ENCODE measurements at regions not wholly inside any gene's neighbourhood (a gene's known extent, or its start where the extent isn't known, plus 50 kb on each side); places are given as distances from the start of the nearest gene placed in this dataset.

- DNase-seq (ENCODE audit: low spot score), result no peak
Measured at GRCh38 chr3:69568951-69569350, 170.3 kb upstream of the MITF start.

DNA sequence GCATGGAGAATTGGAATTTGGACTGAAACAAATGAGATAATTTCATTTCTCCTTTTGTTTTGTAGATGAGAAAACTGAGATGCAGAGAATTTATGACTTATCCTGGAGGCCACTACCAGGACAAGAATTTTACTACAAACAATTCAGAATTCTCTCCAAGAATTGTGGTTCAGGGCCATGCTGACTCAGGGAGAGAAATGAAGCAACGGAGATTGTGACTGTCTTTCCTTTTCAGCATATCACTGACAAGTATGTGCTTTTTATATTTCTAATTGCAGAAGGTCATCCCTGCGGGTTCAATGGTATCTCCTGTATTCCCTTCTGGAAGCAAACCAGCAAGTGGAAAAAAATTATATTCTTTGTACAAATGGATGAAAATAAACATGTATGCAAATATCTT, 170.8 kb upstream of the MITF start:
- no peak for DNase-seq (ENCODE audit: low spot score)

DNA sequence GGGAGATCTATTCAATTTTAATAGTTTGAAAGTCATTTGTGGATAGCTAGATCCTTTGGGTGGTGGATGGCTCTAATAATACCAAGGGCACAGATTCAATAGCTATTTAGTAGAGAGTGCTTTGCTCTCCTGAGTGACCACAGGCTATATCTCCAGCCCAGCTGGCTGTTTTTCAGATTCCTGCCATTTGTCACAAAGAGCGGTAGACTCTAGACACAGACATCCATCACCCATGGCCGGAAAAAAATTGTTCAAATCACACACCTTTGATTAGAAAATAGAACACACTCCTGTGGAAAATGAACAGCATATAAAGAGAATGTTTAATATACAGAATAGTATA, 171.6 kb upstream of the MITF start:
- DNase-seq (ENCODE audit: low spot score), result no peak

DNA sequence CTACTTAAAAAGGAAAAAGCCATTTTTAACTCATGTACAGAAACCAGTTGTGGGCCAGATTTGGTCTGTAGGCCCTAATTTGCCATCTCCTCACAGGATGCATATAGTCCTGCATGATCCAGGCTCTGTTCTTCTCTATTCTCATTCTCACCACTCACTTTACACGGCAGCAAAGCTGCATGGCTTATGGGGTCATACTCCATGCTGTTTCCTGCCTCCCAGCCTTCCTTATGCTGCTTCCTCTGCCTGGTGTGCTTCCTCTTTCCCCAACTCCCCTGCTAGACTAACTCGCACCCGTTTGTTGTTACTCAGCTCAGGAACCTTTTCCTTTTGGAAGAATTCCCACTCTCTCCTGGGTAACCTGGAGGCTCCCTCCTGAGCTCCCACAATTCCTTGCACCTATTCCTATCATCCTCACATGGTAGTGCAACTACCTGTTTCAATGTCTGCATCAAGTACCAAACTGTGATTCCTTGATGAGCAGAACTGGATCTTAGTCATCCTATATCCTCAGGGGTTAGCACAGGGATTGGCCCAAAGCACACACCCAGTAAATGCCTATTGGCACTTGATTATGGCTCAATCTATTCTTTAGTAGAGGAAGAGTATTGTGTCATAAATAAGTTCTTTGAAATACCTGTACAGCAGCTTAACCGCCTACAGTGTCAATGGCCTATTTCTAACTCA, 172.1 kb upstream of the MITF start:
- no peak for DNase-seq (ENCODE audit: low spot score)

GRCh38 chr3:69566275-69566674, 173.0 kb upstream of the MITF start:
- DNase-seq (ENCODE audit: low spot score), result no peak

GRCh38 chr3:69565316-69565715, 173.9 kb upstream of the MITF start:
- no peak for DNase-seq (ENCODE audit: low spot score)

DNA sequence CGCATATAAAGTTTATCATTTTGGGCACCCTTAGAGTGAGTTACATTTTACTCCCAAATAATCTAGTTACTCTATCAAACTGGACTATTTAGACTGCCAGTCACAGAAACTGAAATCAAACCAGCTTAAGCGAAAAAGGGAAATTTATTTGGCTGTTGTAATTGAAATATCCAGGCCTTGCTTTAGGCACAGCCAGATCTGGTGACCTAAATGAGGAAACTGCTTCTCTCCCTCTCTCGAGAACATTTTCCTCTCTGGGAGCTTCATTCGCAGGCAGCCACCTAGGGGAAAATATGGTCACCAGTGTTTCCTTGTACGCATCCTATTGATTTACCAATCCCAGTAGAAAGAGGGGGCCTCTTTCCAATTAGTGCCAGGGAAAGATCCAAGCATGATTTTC, 175.3 kb upstream of the MITF start:
- DNase-seq (ENCODE audit: low spot score), result no peak

DNA sequence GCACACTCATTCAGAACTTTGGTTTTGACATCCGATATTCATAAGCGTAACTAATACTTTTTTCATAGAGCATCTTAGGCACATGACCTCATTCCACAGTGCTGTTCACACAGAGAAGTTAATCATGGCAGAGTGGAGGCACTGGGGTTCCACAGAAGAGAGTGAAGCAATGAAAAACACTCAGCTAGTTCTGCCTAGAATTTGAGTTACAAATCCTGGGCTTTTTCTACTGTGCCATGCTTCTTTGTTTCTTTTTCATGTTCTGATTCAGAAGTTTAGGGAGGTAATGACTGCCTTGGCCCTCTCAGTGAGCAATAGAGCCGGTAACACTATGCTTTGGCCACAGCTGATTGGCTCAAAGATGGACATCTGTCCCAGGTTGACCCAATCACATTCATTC, 176.1 kb upstream of the MITF start:
- no peak for DNase-seq (ENCODE audit: low spot score)

GRCh38 chr3:69562020-69562419, 176.1 kb upstream of the FRMD4B start:
- no peak for DNase-seq (ENCODE audit: low spot score)

- no peak for DNase-seq (ENCODE audit: low spot score)
Measured at GRCh38 chr3:69560818-69561217, 174.9 kb upstream of the FRMD4B start.

DNA sequence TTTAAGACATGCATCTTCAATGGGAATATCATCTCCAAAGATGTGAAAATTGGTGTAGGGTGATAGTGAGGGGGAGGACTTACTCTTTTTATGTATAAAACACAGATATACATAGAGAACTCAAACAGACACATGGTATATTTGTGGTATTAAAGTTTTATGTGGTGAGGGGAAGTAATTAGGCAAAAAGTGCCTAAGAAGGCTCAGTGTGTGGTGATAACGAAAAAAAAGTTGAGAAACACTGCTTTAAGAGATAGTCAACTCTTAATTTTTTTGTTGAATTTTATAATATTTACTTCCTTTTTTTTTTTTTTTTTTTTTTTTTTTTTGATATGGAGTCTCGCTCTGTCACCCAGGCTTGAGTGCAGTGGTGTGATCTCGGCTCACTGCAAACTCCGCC, 174.2 kb upstream of the FRMD4B start:
- DNase-seq (ENCODE audit: low spot score), result no peak

GRCh38 chr3:69558912-69559311, 173.0 kb upstream of the FRMD4B start:
- DNase-seq (ENCODE audit: low spot score), result no peak

DNA sequence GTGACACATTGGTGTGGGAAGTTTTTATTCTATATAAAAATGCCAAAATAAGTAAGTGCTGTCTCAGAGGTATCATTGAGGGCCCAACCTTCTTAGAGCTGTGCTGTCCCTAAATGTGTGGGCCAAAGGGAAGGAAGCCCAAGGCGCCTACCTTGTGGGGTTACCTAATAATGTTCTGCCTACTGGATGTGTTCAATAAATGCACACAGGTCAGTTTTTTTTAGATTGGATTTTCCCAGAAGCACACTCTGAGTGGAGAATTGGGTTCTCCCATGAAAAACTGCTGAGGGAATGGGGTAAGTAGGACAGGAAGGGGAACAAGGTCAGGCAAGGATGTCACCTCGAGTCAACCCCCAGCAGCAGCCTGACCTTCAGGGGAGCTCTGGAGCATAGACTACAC, 168.7 kb upstream of the FRMD4B start:
- no peak for DNase-seq (ENCODE audit: low spot score)

DNA sequence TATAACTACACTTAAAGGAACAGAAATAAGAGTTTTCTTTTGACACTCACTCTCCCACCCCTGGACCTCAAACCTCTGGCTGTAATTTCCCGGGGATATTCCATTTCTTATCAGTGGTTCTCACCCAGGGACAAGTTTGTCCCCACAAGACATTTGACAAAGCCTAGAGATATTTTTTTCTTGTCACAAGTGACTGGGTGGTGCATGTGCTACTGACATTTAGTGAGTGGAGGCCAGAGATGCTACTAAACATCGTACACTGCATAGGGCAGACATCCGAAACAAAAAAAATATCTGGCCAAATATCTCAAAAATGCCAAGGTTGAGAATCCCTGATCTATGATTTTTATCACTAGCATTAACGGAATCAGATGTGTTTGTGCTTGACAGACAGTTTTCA, 168.0 kb upstream of the FRMD4B start:
- no peak for DNase-seq (ENCODE audit: low spot score)

- no peak for DNase-seq (ENCODE audit: low spot score)
Measured at GRCh38 chr3:69547461-69547880, 161.6 kb upstream of the FRMD4B start.

DNA sequence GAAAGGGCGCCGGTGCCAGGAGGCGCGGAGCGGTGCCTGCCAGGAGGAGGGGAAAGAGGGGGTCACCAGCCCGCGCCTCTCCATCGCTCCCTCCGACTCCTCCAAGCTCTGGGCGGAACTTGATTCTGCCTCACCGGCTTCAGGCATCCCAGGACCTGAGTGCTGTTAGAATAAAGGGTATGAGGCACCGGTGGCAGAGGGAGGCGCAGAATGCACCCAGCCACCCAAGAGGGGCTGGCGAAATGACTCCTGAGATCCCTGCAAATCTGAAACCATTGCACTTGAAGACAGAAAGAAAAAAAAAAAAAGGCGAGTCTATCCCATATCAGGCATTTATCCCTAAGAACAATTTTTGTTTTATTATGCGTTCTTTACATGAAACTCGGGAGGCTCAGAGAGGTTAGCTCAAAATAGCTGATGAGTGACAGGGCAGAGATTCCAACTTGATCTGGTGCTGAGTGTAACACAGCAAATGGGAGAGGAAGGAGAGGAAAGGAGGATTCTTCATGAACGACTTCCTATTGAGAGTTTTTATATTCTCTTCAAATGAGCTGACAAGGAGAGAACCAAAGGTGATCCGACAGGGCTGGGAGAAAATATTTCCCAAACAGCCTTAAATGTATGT, 157.0 kb upstream of the FRMD4B start:
- no peak for DNase-seq (ENCODE audit: low spot score)

- DNase-seq (ENCODE audit: low spot score), result no peak
Measured at GRCh38 chr3:69542089-69542804, 156.4 kb upstream of the FRMD4B start.

DNA sequence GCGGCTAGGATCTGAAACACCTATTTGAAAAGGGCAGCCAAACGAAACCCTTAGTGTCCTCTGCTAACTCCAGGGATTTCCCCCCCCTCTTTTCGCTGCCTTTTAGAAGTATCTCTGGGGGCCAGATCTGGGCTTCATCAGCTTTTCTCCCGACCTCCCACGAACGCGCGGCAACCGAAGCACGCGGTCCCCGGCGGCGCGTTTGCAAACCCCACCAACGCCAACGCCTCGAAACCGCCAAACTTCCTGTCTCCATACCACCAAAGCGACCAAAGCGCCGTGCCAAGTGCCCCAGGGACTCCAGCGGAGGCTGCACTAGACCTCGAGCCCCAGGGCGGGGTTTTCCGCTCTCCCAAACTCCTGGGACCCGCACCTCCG, 155.8 kb upstream of the FRMD4B start:
- no peak for DNase-seq (ENCODE audit: low spot score)

DNA sequence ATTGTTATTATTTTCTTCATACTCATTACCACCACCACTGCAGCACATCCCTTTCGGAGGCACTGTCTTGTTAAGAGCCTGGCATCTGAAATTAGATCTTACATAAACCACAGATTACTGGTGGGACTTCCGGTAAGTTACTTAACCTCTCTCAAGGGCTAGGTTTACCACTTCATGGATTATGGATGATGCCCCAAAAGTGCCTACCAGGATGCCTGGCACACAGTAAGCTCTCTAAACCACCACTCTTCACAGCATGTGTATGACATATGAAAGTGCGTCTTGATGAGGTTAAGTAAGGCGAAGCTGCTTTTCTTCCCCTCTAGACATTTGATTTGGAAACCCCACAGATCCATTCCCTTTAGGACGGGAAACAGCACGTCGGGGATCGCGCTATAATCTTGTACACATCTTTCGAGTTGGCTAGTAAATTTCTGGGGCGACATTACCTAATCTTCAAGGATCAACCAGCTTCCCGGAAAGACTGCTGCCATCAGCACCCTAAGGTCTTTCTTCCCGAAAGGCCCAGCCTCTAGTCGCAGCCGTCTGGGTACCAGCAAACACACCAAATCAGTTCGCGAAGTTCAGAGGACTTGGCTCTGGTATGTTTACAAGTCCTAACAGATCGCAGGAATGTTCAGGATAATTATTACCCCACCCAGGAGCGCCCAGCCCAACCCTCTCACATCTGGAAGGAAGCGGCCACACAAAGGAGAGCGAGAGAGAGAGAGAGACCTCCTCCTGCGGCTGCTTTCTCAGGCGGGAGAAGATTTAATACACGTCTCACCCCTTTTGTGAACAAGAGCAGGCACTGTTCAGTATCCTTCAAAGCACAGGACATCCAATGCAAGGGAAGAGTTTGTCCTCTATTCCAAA, 155.1 kb upstream of the FRMD4B start:
- DNase-seq (ENCODE audit: low spot score), result peak; percentile 8

- no peak for DNase-seq (ENCODE audit: low spot score)
Measured at GRCh38 chr3:69539134-69539533, 153.2 kb upstream of the FRMD4B start.

DNA sequence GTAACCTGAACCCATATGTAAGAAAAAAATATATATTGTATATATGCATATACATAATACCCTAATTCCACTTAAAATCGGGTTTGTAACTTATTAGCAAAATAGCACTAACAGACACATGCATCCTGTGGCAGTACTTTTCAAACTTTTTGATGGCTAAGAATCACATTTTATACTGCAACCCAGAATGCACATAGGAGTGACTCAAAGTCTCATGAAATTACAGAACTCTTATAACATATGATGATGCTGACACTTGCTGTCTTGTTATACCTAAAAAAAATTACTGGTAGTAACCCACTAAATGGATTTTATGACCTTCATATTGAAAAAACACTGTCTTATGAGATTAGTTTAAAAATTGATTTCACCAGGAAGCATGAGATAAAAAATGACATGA, 152.4 kb upstream of the FRMD4B start:
- no peak for DNase-seq (ENCODE audit: low spot score)

DNA sequence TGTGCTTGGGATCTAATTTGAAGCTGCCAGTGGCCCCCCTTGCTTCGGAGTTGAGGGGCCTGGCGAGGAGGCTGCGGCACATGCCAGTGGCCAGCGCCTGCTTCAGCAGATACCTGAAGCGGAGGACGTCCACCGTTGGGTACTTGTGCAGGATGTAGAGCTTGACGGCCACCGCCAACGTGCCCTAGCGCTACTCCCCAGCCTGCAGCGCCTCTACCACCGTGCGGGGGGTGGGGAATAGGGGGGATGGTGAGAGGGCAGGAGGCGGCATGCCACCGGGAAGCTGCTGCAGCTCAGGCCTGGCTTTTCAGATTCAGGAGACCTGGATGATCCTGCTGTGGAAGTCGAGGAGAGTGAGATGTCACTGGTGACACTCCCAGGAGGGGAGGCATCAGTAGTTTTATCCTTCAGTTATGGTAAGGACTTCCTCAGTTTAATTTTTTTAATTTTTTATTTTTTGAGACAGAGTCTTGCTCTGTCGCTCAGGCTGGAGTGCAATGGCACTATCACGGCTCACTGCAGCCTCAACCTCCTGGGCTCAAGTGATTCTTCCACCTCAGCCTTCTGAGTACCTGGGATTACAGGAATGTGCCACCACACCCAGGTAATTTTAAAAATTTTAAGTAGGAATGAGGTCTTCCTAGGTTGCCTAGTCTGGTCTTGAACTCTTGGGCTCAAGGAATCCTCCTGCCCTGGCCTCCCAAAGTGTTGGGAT, 150.6 kb upstream of the FRMD4B start:
- no peak for DNase-seq (ENCODE audit: low spot score)

Measured in HT-29 (cell line).